ENCODE measurements at regions not wholly inside any gene's neighbourhood (a gene's known extent, or its start where the extent isn't known, plus 50 kb on each side); places are given as distances from the start of the nearest gene placed in this dataset.

DNA sequence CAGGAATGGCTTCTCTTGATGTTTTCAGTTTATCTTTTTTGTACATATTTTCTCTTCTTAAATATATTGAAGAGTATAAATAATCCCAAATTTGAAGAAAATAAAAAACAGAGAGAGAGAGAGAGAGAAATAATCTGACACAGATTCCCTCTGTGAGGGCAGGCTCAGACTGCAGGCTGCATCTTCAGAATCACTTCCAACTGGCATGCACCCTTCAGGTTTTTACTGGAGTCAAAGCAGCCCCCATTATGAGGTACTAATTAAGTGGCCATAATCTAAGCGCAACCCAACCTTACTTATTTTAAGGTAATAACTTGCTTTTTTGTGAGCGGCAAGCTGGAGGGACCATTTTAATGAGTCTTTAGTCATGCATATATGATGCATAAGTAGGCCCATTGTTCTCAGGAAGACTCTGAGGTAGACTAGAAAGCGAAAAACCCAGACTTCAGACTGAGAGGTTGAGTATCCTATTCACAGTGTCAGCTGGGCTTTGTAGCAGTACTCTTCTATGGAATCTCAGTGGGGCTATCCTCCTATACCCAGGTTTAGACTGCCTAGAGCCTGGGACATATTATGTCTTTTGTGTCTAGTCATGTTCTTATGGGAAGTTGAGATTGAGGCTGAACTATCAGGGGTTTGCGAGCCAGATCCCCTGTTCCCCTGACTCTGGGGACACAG, 167.4 kb downstream of the SP3 start (continued):
- no peak for TF ChIP-seq ZMAT4 (CRISPR knock-in tag; IDR thresholded peaks at IDR 0.05)
- TF ChIP-seq, protein P1, sequence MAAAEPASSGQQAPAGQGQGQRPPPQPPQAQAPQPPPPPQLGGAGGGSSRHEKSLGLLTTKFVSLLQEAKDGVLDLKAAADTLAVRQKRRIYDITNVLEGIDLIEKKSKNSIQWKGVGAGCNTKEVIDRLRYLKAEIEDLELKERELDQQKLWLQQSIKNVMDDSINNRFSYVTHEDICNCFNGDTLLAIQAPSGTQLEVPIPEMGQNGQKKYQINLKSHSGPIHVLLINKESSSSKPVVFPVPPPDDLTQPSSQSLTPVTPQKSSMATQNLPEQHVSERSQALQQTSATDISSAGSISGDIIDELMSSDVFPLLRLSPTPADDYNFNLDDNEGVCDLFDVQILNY (CRISPR knock-in tag; IDR thresholded peaks at IDR 0.05), result no peak
- TF ChIP-seq, protein P2, sequence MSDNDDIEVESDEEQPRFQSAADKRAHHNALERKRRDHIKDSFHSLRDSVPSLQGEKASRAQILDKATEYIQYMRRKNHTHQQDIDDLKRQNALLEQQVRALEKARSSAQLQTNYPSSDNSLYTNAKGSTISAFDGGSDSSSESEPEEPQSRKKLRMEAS (CRISPR knock-in tag; IDR thresholded peaks at IDR 0.05), result no peak

GRCh38 chr2:173802518-173802917, 162.7 kb downstream of the SP3 start:
- Mint-ChIP-seq H3K4me3 (no peak overlapping the region), H3K9me3 (no peaks in the 10 kb centered on the region), H3K4me1 (peaks cover 11% of the 10 kb centered on the region), H3K36me3 (no peaks in the 10 kb centered on the region), H3K27ac (no peak overlapping the region), H3K27me3 (ENCODE audit: low read depth) (no peaks in the 10 kb centered on the region)
- ChIA-PET POLR2A (no interaction called here), CTCF (no interaction called here)
- ATAC-seq (no peak), DNase-seq (ENCODE audit: low spot score) (no peak)
- TF ChIP-seq ZMAT4 (CRISPR knock-in tag; IDR thresholded peaks at IDR 0.05) (no peak), AR (CRISPR knock-in tag; IDR thresholded peaks at IDR 0.05) (no peak), ATF6 (CRISPR knock-in tag; IDR thresholded peaks at IDR 0.05) (no peak), NFATC4 (CRISPR knock-in tag; IDR thresholded peaks at IDR 0.05) (no peak), GTF2I (CRISPR knock-in tag; conservative IDR thresholded peaks at IDR 0.05) (no peak), EMX1 (CRISPR knock-in tag; IDR thresholded peaks at IDR 0.05) (no peak), TEAD4 (CRISPR knock-in tag; IDR thresholded peaks at IDR 0.05) (no peak), TCF7 (CRISPR knock-in tag; IDR thresholded peaks at IDR 0.05; ENCODE audit: low read depth) (no peak), TEAD1 (CRISPR knock-in tag; IDR thresholded peaks at IDR 0.05) (no peak), ZNF671 (CRISPR knock-in tag; IDR thresholded peaks at IDR 0.05) (no peak), CREB1 (CRISPR knock-in tag; IDR thresholded peaks at IDR 0.05) (no peak), MXD4 (CRISPR knock-in tag; IDR thresholded peaks at IDR 0.05; ENCODE audit: borderline replicate concordance) (no peak), RORB (CRISPR knock-in tag; IDR thresholded peaks at IDR 0.05) (no peak), KAT7 (CRISPR knock-in tag; IDR thresholded peaks at IDR 0.05; ENCODE audit: borderline replicate concordance) (no peak), CBFB (CRISPR knock-in tag; IDR thresholded peaks at IDR 0.05; ENCODE audit: low read depth) (no peak)
- TF ChIP-seq, protein P2 (CRISPR knock-in tag; IDR thresholded peaks at IDR 0.05), result no peak
- TF ChIP-seq, protein P3, sequence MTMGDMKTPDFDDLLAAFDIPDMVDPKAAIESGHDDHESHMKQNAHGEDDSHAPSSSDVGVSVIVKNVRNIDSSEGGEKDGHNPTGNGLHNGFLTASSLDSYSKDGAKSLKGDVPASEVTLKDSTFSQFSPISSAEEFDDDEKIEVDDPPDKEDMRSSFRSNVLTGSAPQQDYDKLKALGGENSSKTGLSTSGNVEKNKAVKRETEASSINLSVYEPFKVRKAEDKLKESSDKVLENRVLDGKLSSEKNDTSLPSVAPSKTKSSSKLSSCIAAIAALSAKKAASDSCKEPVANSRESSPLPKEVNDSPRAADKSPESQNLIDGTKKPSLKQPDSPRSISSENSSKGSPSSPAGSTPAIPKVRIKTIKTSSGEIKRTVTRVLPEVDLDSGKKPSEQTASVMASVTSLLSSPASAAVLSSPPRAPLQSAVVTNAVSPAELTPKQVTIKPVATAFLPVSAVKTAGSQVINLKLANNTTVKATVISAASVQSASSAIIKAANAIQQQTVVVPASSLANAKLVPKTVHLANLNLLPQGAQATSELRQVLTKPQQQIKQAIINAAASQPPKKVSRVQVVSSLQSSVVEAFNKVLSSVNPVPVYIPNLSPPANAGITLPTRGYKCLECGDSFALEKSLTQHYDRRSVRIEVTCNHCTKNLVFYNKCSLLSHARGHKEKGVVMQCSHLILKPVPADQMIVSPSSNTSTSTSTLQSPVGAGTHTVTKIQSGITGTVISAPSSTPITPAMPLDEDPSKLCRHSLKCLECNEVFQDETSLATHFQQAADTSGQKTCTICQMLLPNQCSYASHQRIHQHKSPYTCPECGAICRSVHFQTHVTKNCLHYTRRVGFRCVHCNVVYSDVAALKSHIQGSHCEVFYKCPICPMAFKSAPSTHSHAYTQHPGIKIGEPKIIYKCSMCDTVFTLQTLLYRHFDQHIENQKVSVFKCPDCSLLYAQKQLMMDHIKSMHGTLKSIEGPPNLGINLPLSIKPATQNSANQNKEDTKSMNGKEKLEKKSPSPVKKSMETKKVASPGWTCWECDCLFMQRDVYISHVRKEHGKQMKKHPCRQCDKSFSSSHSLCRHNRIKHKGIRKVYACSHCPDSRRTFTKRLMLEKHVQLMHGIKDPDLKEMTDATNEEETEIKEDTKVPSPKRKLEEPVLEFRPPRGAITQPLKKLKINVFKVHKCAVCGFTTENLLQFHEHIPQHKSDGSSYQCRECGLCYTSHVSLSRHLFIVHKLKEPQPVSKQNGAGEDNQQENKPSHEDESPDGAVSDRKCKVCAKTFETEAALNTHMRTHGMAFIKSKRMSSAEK (CRISPR knock-in tag; IDR thresholded peaks at IDR 0.05; ENCODE audit: borderline replicate concordance), result no peak
- TF ChIP-seq, protein P4, sequence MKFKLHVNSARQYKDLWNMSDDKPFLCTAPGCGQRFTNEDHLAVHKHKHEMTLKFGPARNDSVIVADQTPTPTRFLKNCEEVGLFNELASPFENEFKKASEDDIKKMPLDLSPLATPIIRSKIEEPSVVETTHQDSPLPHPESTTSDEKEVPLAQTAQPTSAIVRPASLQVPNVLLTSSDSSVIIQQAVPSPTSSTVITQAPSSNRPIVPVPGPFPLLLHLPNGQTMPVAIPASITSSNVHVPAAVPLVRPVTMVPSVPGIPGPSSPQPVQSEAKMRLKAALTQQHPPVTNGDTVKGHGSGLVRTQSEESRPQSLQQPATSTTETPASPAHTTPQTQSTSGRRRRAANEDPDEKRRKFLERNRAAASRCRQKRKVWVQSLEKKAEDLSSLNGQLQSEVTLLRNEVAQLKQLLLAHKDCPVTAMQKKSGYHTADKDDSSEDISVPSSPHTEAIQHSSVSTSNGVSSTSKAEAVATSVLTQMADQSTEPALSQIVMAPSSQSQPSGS (CRISPR knock-in tag; IDR thresholded peaks at IDR 0.05; ENCODE audit: borderline replicate concordance, low read depth), result no peak

All from WTC11 (cell line).